ENCODE measurements at regions not wholly inside any gene's neighbourhood (a gene's known extent, or its start where the extent isn't known, plus 50 kb on each side); places are given as distances from the start of the nearest gene placed in this dataset.

DNA sequence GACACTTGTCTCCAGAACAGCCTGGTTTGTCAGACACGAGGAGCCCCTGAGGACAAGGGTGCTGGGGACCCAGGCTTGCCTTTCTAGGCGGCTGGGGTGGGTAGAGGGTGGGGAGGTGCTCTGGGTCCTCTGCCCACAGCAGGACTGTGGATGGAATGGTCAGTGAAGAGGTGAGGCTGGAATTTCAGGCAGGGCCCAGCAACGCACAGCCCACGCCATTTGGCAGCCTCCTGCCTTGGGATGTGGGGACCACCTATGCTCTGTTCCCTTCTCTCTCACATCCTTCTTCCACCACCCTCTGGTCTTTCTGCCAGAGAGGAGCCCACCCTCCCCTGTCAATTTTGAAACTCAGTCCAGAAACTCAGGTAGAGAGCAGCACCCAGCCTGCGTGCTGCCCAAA, 103.2 kb downstream of the CXCL12 start (continued):
- TF ChIP-seq, protein P1, sequence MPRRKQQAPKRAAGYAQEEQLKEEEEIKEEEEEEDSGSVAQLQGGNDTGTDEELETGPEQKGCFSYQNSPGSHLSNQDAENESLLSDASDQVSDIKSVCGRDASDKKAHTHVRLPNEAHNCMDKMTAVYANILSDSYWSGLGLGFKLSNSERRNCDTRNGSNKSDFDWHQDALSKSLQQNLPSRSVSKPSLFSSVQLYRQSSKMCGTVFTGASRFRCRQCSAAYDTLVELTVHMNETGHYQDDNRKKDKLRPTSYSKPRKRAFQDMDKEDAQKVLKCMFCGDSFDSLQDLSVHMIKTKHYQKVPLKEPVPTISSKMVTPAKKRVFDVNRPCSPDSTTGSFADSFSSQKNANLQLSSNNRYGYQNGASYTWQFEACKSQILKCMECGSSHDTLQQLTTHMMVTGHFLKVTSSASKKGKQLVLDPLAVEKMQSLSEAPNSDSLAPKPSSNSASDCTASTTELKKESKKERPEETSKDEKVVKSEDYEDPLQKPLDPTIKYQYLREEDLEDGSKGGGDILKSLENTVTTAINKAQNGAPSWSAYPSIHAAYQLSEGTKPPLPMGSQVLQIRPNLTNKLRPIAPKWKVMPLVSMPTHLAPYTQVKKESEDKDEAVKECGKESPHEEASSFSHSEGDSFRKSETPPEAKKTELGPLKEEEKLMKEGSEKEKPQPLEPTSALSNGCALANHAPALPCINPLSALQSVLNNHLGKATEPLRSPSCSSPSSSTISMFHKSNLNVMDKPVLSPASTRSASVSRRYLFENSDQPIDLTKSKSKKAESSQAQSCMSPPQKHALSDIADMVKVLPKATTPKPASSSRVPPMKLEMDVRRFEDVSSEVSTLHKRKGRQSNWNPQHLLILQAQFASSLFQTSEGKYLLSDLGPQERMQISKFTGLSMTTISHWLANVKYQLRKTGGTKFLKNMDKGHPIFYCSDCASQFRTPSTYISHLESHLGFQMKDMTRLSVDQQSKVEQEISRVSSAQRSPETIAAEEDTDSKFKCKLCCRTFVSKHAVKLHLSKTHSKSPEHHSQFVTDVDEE (CRISPR knock-in tag; IDR thresholded peaks at IDR 0.05): no peak
- TF ChIP-seq BACH2 (CRISPR knock-in tag; IDR thresholded peaks at IDR 0.05; ENCODE audit: borderline replicate concordance) (no peak), ZFP30 (CRISPR knock-in tag; IDR thresholded peaks at IDR 0.05) (no peak), PPARA (CRISPR knock-in tag; IDR thresholded peaks at IDR 0.05; ENCODE audit: borderline replicate concordance) (no peak), ZNF8 (CRISPR knock-in tag; IDR thresholded peaks at IDR 0.05) (no peak)
- TF ChIP-seq, protein P2, sequence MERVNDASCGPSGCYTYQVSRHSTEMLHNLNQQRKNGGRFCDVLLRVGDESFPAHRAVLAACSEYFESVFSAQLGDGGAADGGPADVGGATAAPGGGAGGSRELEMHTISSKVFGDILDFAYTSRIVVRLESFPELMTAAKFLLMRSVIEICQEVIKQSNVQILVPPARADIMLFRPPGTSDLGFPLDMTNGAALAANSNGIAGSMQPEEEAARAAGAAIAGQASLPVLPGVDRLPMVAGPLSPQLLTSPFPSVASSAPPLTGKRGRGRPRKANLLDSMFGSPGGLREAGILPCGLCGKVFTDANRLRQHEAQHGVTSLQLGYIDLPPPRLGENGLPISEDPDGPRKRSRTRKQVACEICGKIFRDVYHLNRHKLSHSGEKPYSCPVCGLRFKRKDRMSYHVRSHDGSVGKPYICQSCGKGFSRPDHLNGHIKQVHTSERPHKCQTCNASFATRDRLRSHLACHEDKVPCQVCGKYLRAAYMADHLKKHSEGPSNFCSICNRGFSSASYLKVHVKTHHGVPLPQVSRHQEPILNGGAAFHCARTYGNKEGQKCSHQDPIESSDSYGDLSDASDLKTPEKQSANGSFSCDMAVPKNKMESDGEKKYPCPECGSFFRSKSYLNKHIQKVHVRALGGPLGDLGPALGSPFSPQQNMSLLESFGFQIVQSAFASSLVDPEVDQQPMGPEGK (CRISPR knock-in tag; IDR thresholded peaks at IDR 0.05; ENCODE audit: borderline replicate concordance): no peak

DNA sequence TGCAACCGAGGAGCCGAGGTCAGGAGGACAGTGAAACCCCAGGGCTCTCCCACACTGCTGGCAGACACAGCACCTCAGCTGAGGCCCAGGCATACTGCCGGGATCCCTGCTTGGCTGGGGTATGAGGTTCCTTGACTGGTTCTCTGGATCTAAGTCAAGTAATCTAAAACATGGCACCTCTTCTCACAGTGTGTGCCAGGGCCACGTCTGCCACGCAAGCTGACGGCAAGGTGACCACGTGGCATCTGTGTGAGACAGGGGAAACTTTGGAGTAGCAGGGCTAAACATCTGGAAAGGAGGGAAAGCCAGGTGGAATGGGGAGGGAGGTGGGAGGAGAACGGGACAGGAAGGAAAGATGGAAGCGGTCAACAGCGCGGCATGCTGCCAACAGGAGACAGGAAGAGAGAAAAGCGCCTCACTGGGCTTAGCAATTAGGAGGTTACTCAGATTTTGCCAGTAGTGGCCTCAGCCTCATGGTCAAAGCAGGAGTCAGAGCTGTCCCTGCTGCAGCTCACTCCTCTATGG, 103.7 kb downstream of the CXCL12 start:
- no peak for ATAC-seq
- TF ChIP-seq, protein P3, sequence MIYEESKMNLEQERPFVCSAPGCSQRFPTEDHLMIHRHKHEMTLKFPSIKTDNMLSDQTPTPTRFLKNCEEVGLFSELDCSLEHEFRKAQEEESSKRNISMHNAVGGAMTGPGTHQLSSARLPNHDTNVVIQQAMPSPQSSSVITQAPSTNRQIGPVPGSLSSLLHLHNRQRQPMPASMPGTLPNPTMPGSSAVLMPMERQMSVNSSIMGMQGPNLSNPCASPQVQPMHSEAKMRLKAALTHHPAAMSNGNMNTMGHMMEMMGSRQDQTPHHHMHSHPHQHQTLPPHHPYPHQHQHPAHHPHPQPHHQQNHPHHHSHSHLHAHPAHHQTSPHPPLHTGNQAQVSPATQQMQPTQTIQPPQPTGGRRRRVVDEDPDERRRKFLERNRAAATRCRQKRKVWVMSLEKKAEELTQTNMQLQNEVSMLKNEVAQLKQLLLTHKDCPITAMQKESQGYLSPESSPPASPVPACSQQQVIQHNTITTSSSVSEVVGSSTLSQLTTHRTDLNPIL (CRISPR knock-in tag; IDR thresholded peaks at IDR 0.05; ENCODE audit: low read depth): no peak
- TF ChIP-seq SNAI2 (CRISPR knock-in tag; IDR thresholded peaks at IDR 0.05) (no peak), ZNF70 (CRISPR knock-in tag; IDR thresholded peaks at IDR 0.05) (no peak), ISL1 (CRISPR knock-in tag; IDR thresholded peaks at IDR 0.05) (no peak)

DNA sequence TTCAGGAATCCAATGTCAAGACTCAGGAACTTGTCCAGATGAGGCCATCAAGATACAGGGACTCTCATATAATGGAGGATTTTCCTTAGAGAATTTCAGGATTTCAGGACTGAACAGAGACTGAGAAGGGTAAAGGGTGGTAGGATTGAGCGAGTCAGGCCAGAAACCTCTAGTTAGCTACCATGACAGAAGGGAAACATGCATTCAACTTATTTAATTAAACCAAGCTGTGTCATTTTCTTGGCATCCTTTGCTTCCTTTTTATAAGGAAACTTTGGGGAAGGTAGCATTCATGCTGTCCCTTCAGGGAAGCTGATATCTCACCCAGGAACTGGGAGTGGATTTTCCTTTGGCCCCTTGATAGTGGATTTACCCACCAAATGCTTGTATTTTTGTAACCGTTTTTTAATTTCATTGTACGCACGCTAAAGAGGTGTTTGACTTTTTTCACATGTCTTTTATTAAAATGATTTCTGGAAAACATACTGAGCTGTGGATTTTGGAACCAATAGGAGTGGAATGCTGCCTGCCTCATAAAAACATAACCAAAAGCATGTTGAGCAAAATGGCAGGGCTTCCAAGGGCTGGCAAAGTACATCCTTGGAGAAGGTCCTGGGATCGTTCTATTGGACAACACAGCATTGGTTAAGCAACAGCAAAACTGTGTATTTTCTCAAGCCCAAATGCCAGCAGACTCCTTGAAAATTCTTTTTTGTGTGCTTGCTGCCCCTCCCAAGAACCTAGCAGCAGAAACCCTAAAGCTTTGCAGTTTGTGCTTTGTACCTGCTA, 104.5 kb downstream of the CXCL12 start:
- ATAC-seq: peak; percentile 62
- TF ChIP-seq, protein P4, sequence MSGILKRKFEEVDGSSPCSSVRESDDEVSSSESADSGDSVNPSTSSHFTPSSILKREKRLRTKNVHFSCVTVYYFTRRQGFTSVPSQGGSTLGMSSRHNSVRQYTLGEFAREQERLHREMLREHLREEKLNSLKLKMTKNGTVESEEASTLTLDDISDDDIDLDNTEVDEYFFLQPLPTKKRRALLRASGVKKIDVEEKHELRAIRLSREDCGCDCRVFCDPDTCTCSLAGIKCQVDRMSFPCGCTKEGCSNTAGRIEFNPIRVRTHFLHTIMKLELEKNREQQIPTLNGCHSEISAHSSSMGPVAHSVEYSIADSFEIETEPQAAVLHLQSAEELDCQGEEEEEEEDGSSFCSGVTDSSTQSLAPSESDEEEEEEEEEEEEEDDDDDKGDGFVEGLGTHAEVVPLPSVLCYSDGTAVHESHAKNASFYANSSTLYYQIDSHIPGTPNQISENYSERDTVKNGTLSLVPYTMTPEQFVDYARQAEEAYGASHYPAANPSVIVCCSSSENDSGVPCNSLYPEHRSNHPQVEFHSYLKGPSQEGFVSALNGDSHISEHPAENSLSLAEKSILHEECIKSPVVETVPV (CRISPR knock-in tag; IDR thresholded peaks at IDR 0.05): no peak
- TF ChIP-seq ISL1 (CRISPR knock-in tag; IDR thresholded peaks at IDR 0.05): peak; percentile 23; the same call in 1 of the 2 replicates
- TF ChIP-seq ZC3H10 (CRISPR knock-in tag; IDR thresholded peaks at IDR 0.05): 0 out of 2 replicates have a peak, but pooled peaks have one; percentile 27

DNA sequence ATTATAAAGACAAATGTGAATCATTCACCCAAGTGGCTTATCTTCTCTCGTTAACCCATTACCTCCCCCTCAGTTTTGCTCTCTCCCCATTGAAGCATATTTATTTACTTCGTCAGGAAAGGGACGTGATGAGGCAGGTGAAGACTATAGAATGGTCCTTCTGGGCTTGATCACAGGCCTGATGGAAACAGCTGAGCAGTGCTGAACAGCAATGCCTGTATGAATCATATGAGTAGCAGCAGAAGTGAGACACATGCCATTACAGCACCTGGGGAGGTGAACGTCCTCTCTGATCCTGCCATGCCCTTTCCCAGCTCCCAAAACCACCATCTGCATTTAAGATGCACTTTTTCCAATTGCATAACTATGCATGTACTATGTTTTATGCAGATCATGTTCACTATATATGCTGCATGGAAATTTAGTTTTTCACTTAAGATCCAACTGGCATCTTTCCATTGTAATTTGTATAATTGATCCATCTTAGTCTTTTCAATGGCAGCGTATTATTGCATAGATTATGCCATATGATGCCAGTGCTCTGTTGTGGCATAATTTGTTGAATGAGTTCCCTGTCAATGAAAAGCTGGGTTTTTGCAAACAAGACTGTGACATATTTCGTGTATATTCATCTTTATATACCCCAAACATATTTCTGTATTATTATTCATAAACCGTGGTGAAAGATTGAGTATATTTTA, 105.3 kb downstream of the CXCL12 start:
- TF ChIP-seq, protein P1 (CRISPR knock-in tag; IDR thresholded peaks at IDR 0.05): no peak
- peak; percentile 33; the same call in 2 of the 3 replicates for ATAC-seq

All from SK-N-SH treated with all-trans-retinoic acid at 6 μM for 48 hours (cell line).